ENCODE measurements at regions not wholly inside any gene's neighbourhood (a gene's known extent, or its start where the extent isn't known, plus 50 kb on each side); places are given as distances from the start of the nearest gene placed in this dataset.

- TF ChIP-seq ZNF48 (tag by site-specific recombination; IDR thresholded peaks at IDR 0.05) (no peak), ZNF549 (tag by site-specific recombination; IDR thresholded peaks at IDR 0.05) (no peak), ZBTB10 (tag by site-specific recombination; IDR thresholded peaks at IDR 0.05) (no peak), ZNF354C (tag by site-specific recombination; IDR thresholded peaks at IDR 0.05; ENCODE audit: borderline replicate concordance, low read depth) (no peak), ZNF514 (tag by site-specific recombination; IDR thresholded peaks at IDR 0.05) (no peak), OSR2 (tag by site-specific recombination; IDR thresholded peaks at IDR 0.05) (no peak), ZNF175 (tag by site-specific recombination; IDR thresholded peaks at IDR 0.05) (no peak), ZFP37 (tag by site-specific recombination; IDR thresholded peaks at IDR 0.05) (no peak), PRDM4 (tag by site-specific recombination; IDR thresholded peaks at IDR 0.05) (no peak), INSM2 (tag by site-specific recombination; IDR thresholded peaks at IDR 0.05) (no peak), ZNF132 (tag by site-specific recombination; IDR thresholded peaks at IDR 0.05; ENCODE audit: borderline replicate concordance) (no peak), ZNF677 (tag by site-specific recombination; IDR thresholded peaks at IDR 0.05) (no peak)
- POLR2A ChIA-PET = no interaction called here
- H3K4me1 ChIP-seq (ENCODE audit: control insufficient read depth, insufficient read depth, low read length) = no peaks in the 10 kb centered on the region
- H3K36me3 ChIP-seq (ENCODE audit: control insufficient read depth in 2 of 2, insufficient read depth in 1 of 2, low read length in 2 of 2) = no peaks in the 10 kb centered on the region
- H3K4me3 ChIP-seq (ENCODE audit: low read depth, low read length) = no peak overlapping the region
- no peak overlapping the region for H3K27ac ChIP-seq (ENCODE audit: extremely low read depth, low read depth, low read length)
- H3K9me3 ChIP-seq (ENCODE audit: control insufficient read depth, insufficient read depth, low read depth, low read length) = no peaks in the 10 kb centered on the region
- CTCF ChIA-PET = interaction anchor here (1.2 to 4.4 kb wide), 2 partner anchors 88 to 563 kb away, joined by 5 to 19 read pairs; no protein-coding TSS in a partner anchor
These were observed 241.2 kb downstream of the PTBP2 start for GRCh38 chr1:96962751-96963211.

- Histone ChIP-seq H3K36me3 (ENCODE audit: control insufficient read depth in 2 of 2, insufficient read depth in 1 of 2, low read length in 2 of 2) (no peaks in the 10 kb centered on the region), H3K9me3 (ENCODE audit: control insufficient read depth, insufficient read depth, low read depth, low read length) (no peaks in the 10 kb centered on the region), H3K27ac (ENCODE audit: extremely low read depth, low read depth, low read length) (no peak overlapping the region), H3K4me1 (ENCODE audit: control insufficient read depth, insufficient read depth, low read length) (no peaks in the 10 kb centered on the region), H3K4me3 (ENCODE audit: low read depth, low read length) (no peak overlapping the region)
- ChIA-PET CTCF (interaction anchor here (0.6 to 4.4 kb wide), 9 partner anchors 8 to 1094 kb away, joined by 3 to 19 read pairs (median 3); no protein-coding TSS in a partner anchor), POLR2A (no interaction called here)
- TF ChIP-seq ZNF624 (tag by site-specific recombination; IDR thresholded peaks at IDR 0.05) (no peak), AEBP2 (tag by site-specific recombination; IDR thresholded peaks at IDR 0.05; ENCODE audit: borderline replicate concordance) (no peak)
These were observed 243.2 kb downstream of the PTBP2 start for GRCh38 chr1:96964761-96965160.

All from HEK293 (cell line).